ENCODE measurements at regions not wholly inside any gene's neighbourhood (a gene's known extent, or its start where the extent isn't known, plus 50 kb on each side); places are given as distances from the start of the nearest gene placed in this dataset.

GRCh38 chr12:11946161-11946560 lies 124.6 kb upstream of the BCL2L14 start:
- no peak for DNase-seq (ENCODE audit: low read depth, low spot score)

- DNase-seq (ENCODE audit: low read depth, low spot score): no peak
These were observed 123.5 kb upstream of the BCL2L14 start for GRCh38 chr12:11947213-11947612.

GRCh38 chr12:11949738-11950411 lies 120.9 kb upstream of the BCL2L14 start:
- no peak for DNase-seq (ENCODE audit: low read depth, low spot score)

- DNase-seq (ENCODE audit: low read depth, low spot score): no peak
These were observed 119.5 kb upstream of the BCL2L14 start for GRCh38 chr12:11951209-11951608.

GRCh38 chr12:11953523-11953922 lies 117.2 kb upstream of the BCL2L14 start:
- DNase-seq (ENCODE audit: low read depth, low spot score): no peak

- no peak for DNase-seq (ENCODE audit: low read depth, low spot score)
These were observed 116.6 kb upstream of the BCL2L14 start for GRCh38 chr12:11954181-11954580.

- peak; percentile 91 for DNase-seq (ENCODE audit: low read depth, low spot score)
These were observed 112.3 kb upstream of the BCL2L14 start for GRCh38 chr12:11958221-11959091.

- DNase-seq (ENCODE audit: low read depth, low spot score): no peak
These were observed 111.5 kb upstream of the BCL2L14 start for GRCh38 chr12:11959117-11959823.

GRCh38 chr12:11960646-11961045 lies 110.1 kb upstream of the BCL2L14 start:
- no peak for DNase-seq (ENCODE audit: low read depth, low spot score)

GRCh38 chr12:11961686-11962085 lies 109.1 kb upstream of the BCL2L14 start:
- DNase-seq (ENCODE audit: low read depth, low spot score): no peak

GRCh38 chr12:11962860-11963259 lies 107.9 kb upstream of the BCL2L14 start:
- DNase-seq (ENCODE audit: low read depth, low spot score): no peak

- no peak for DNase-seq (ENCODE audit: low read depth, low spot score)
These were observed 106.8 kb upstream of the BCL2L14 start for GRCh38 chr12:11963841-11964471.

GRCh38 chr12:11965258-11965910 lies 105.4 kb upstream of the BCL2L14 start:
- DNase-seq (ENCODE audit: low read depth, low spot score): no peak

GRCh38 chr12:11967376-11968047 lies 103.2 kb upstream of the BCL2L14 start:
- DNase-seq (ENCODE audit: low read depth, low spot score): no peak

- DNase-seq (ENCODE audit: low read depth, low spot score): no peak
These were observed 102.7 kb upstream of the BCL2L14 start for GRCh38 chr12:11968048-11968383.

- DNase-seq (ENCODE audit: low read depth, low spot score): no peak
These were observed 102.2 kb upstream of the BCL2L14 start for GRCh38 chr12:11968516-11968915.

- no peak for DNase-seq (ENCODE audit: low read depth, low spot score)
These were observed 101.1 kb upstream of the BCL2L14 start for GRCh38 chr12:11969437-11970154.

- DNase-seq (ENCODE audit: low read depth, low spot score): no peak
These were observed 100.6 kb upstream of the BCL2L14 start for GRCh38 chr12:11970155-11970520.

GRCh38 chr12:11973396-11973795 lies 97.3 kb upstream of the BCL2L14 start:
- DNase-seq (ENCODE audit: low read depth, low spot score): no peak

- no peak for DNase-seq (ENCODE audit: low read depth, low spot score)
These were observed 94.7 kb upstream of the BCL2L14 start for GRCh38 chr12:11976005-11976404.

All from smooth muscle cell of the brain vasculature (primary cell).